Right lobe of liver (tissue), 4 donors: ENCODE measurements at regions not wholly inside any gene's neighbourhood (a gene's known extent, or its start where the extent isn't known, plus 50 kb on each side); places are given as distances from the start of the nearest gene placed in this dataset.

Experiments used
- CTCF ChIP-seq, 4 donors: fragments of 200-600 bp in 3 of 4; fragments of 450-650 bp in 1 of 4; IDR thresholded peaks; one replicate each; pipeline versions ENCODE4 v1.5.1 to v1.8.0; 2016 to 2022; ENCODE audit warnings: antibody characterized with exemption in 4 of 4, mild to moderate bottlenecking in 2 of 4
- POLR2A ChIP-seq: fragments of 450-650 bp; IDR thresholded peaks from one replicate; pipeline ENCODE4 v1.6.1; 2017; ENCODE audit warnings: antibody characterized with exemption, mild to moderate bottlenecking
- donor health status: DM: no; HTN: no; CAD: no.
- donor health status: DM: no; HTN: no; CAD: no.
- donor health status: DM: no; HTN: yes; CAD: no.

GRCh38 chr1:69511426-69512192, 56.1 kb upstream of the LRRC7 start:
- TF ChIP-seq CTCF (IDR thresholded peaks at IDR 0.05) (no peak), POLR2A (no peak)
